Cardiac muscle cell (in vitro differentiated cells and primary cell): ENCODE measurements at regions not wholly inside any gene's neighbourhood (a gene's known extent, or its start where the extent isn't known, plus 50 kb on each side); places are given as distances from the start of the nearest gene placed in this dataset.

Experiments used
- DNase-seq, 2 donors: peaks; one replicate each; pipeline versions ENCODE4 v3.0.0 to v3.0.0-alpha.2; 2010 to 2017; ENCODE audit warnings: low read depth in 1 of 2, low spot score in 1 of 2
- H3K27ac ChIP-seq: fragments of 200-600 bp; sonication (generic); 2 replicates; pipeline ENCODE4 v1.5.1; 2016
- H3K27me3 ChIP-seq: fragments of 200-600 bp; sonication (generic); 2 replicates; pipeline ENCODE4 v1.6.0; 2016; ENCODE audit warnings: control low read depth
- H3K36me3 ChIP-seq: fragments of 200-600 bp; sonication (generic); 2 replicates; pipeline ENCODE4 v1.5.1; 2016; ENCODE audit warnings: control low read depth
- H3K4me1 ChIP-seq: fragments of 200-600 bp; sonication (generic); 2 replicates; pipeline ENCODE4 v1.8.1; 2017; ENCODE audit warnings: low read depth, mild to moderate bottlenecking, mixed run types
- H3K4me3 ChIP-seq: fragments of 200-600 bp; sonication (generic); 2 replicates; pipeline ENCODE4 v1.5.1; 2016; ENCODE audit warnings: mild to moderate bottlenecking
- H3K9me3 ChIP-seq: fragments of 200-600 bp; sonication (generic); 2 replicates; pipeline ENCODE4 v1.5.1; 2017; ENCODE audit warnings: low read depth, mild to moderate bottlenecking, control low read depth
- TF ChIP-seq, protein P1 (sequence below): IDR thresholded peaks from 2 replicates; pipeline ENCODE4 v1.5.1; 2012; ENCODE audit warnings: low read depth, mild to moderate bottlenecking, low read length

GRCh38 chr19:30229525-30230174 is 142.5 kb upstream of the ZNF536 start:
- Histone ChIP-seq H3K4me1 (peaks cover 10% of the 10 kb centered on the region), H3K36me3 (no peaks in the 10 kb centered on the region), H3K9me3 (no peaks in the 10 kb centered on the region), H3K4me3 (no peak overlapping the region), H3K27me3 (peaks cover 83% of the 10 kb centered on the region), H3K27ac (no peak overlapping the region)
- TF ChIP-seq, protein P1, sequence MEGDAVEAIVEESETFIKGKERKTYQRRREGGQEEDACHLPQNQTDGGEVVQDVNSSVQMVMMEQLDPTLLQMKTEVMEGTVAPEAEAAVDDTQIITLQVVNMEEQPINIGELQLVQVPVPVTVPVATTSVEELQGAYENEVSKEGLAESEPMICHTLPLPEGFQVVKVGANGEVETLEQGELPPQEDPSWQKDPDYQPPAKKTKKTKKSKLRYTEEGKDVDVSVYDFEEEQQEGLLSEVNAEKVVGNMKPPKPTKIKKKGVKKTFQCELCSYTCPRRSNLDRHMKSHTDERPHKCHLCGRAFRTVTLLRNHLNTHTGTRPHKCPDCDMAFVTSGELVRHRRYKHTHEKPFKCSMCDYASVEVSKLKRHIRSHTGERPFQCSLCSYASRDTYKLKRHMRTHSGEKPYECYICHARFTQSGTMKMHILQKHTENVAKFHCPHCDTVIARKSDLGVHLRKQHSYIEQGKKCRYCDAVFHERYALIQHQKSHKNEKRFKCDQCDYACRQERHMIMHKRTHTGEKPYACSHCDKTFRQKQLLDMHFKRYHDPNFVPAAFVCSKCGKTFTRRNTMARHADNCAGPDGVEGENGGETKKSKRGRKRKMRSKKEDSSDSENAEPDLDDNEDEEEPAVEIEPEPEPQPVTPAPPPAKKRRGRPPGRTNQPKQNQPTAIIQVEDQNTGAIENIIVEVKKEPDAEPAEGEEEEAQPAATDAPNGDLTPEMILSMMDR, result no peak
- no peak for DNase-seq

DNA sequence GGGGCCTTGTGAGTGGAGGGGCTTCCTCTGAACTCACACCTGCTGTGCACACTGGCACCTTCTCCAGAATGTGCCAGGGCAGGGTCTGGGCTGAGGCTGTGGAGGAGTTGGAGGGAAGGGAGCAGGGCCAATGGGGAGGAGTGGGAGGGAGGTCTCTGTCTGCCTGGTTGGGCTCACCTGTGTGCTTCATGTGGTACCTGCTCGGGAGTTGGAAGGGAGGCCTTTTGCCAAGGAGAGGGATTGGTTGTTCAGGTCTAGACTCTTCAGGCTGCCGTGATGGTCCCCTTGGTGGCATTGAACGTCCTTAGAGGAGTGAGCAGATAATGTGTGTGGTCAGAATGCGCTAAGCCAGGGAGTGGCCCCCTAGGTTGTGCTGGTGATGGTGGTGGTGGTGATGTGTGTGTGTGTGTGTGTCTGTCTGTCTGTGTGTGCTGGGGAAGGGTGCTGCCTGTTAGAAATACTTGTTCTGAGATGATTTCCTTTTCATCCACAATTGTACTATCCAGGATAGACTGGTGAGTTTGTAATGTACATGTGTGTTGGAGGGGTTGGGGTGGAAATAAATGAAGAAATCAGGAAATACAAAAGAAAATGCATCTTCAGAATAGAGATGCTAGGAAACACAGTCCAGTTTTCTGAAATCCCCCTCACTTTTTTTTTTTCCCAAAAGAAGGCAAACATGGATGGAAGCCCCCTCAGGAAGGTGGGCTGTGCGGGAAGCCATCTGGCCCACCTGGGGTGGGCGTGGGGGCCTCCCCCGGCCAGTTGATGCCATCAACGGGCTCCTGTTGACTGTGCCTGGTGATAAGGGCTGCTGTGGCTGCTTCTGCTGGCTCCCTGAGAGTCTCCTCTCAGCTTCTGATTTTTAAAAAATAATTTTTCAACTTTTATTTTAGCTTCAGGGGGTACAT is 140.5 kb upstream of the ZNF536 start:
- no peak overlapping the region for H3K4me3 ChIP-seq
- no peaks in the 10 kb centered on the region for H3K36me3 ChIP-seq
- TF ChIP-seq, protein P1, result no peak
- no peaks in the 10 kb centered on the region for H3K9me3 ChIP-seq
- H3K27me3 ChIP-seq, result peaks cover 78% of the 10 kb centered on the region
- DNase-seq, result no peak
- H3K27ac ChIP-seq, result no peak overlapping the region
- H3K4me1 ChIP-seq, result no peaks in the 10 kb centered on the region

DNA sequence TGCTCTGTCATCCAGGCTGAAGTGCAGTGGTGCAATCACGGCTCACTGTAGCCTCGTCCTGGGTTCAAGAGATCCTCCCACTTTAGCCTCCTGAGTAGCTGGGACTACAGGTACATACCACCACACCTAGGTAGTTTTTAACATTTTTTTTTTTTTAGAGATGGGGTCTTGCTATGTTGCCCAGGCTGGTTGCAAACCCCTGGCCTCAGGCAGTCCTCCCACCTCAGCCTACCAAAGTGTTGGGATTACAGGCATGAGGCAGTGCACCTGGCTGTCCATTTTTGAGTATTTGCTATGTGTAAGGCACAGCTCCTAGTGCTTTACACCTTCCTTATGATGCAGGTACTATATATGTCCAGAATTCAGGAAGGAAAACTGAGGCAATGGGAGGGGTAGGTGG is 138.8 kb upstream of the ZNF536 start:
- Histone ChIP-seq H3K36me3 (no peaks in the 10 kb centered on the region), H3K27me3 (peaks cover 61% of the 10 kb centered on the region), H3K4me1 (no peaks in the 10 kb centered on the region), H3K4me3 (no peak overlapping the region), H3K9me3 (no peaks in the 10 kb centered on the region), H3K27ac (no peak overlapping the region)
- DNase-seq, result no peak
- TF ChIP-seq, protein P1, result no peak

GRCh38 chr19:30235946-30236345 is 136.2 kb upstream of the ZNF536 start:
- peaks cover 35% of the 10 kb centered on the region for H3K27me3 ChIP-seq
- H3K36me3 ChIP-seq, result no peaks in the 10 kb centered on the region
- peak in 1 of 2 donors; percentile 47 for DNase-seq
- no peak overlapping the region for H3K27ac ChIP-seq
- TF ChIP-seq, protein P1, result no peak
- no peaks in the 10 kb centered on the region for H3K9me3 ChIP-seq
- no peaks in the 10 kb centered on the region for H3K4me1 ChIP-seq
- no peak overlapping the region for H3K4me3 ChIP-seq

DNA sequence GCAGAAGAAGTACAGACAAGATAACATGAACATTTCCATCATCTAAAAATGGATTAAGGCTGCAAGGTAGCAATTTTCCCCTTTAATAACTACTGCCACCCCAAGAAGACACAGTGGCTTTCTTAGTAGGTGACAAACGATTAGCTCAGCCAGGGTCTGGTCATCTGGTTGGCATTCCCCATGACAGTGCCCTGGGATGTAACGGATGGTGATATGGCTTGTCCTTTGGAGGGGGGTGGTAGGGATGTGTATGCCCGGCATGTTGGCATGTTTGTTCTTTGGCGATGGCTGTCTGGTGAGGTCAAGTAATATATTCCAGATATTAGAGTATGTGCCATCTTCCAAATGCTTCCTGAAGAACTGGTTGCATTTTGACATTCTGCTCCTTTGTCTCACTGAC is 135.6 kb upstream of the ZNF536 start:
- no peaks in the 10 kb centered on the region for H3K9me3 ChIP-seq
- TF ChIP-seq, protein P1, result no peak
- H3K27ac ChIP-seq, result no peak overlapping the region
- H3K27me3 ChIP-seq, result peaks cover 29% of the 10 kb centered on the region
- no peaks in the 10 kb centered on the region for H3K36me3 ChIP-seq
- H3K4me3 ChIP-seq, result no peak overlapping the region
- H3K4me1 ChIP-seq, result no peaks in the 10 kb centered on the region
- DNase-seq, result no peak
